OCI-LY1 (cell line): ENCODE measurements at regions not wholly inside any gene's neighbourhood (a gene's known extent, or its start where the extent isn't known, plus 50 kb on each side); places are given as distances from the start of the nearest gene placed in this dataset.

Experiments
- H2AFZ ChIP-seq: fragments of 200-600 bp; sonication (generic), shearing (Covaris generic); 2 replicates; pipeline ENCODE4 v1.6.0; 2014; ENCODE audit warnings: antibody characterized with exemption, mild to moderate bottlenecking, low read length
- H3F3A ChIP-seq: fragments of 200-600 bp; sonication (generic), shearing (Covaris generic); 2 replicates; pipeline ENCODE4 v1.6.0; 2014; ENCODE audit warnings: mild to moderate bottlenecking, antibody characterized with exemption, low read length, moderate library complexity; ENCODE audit not compliant: insufficient read depth
- H3K27ac ChIP-seq: fragments of 200-600 bp; sonication (generic); 2 replicates; pipeline ENCODE4 v1.5.1; 2014; ENCODE audit warnings: low read length, mixed run types, mild to moderate bottlenecking, low read depth; ENCODE audit not compliant: poor library complexity, severe bottlenecking
- H3K27me3 ChIP-seq: fragments of 200-600 bp; sonication (generic); 2 replicates; pipeline ENCODE4 v1.6.0; 2014; ENCODE audit warnings: antibody characterized with exemption, mild to moderate bottlenecking, low read length, moderate library complexity; ENCODE audit not compliant: insufficient read depth
- H3K36me3 ChIP-seq: fragments of 200-600 bp; sonication (generic); 2 replicates; pipeline ENCODE4 v1.6.1; 2014; ENCODE audit warnings: mild to moderate bottlenecking, antibody characterized with exemption, low read length, moderate library complexity, mixed read lengths; ENCODE audit not compliant: insufficient read depth
- H3K4me1 ChIP-seq: fragments of 200-600 bp; sonication (generic); 2 replicates; pipeline ENCODE4 v1.5.1; 2014; ENCODE audit warnings: mild to moderate bottlenecking, low read length, moderate library complexity; ENCODE audit not compliant: insufficient read depth, severe bottlenecking
- H3K4me2 ChIP-seq: fragments of 200-600 bp; sonication (generic), shearing (Covaris generic); 2 replicates; pipeline ENCODE4 v1.6.1; 2014; ENCODE audit warnings: low read length
- H3K4me3 ChIP-seq: fragments of 200-600 bp; sonication (generic); 2 replicates; pipeline ENCODE4 v1.5.1; 2014; ENCODE audit warnings: low read length, low read depth, mild to moderate bottlenecking, mixed read lengths; ENCODE audit not compliant: poor library complexity, severe bottlenecking
- H3K79me2 ChIP-seq: fragments of 200-600 bp; shearing (Covaris generic); 2 replicates; pipeline ENCODE4 v1.6.1; 2016; ENCODE audit warnings: mixed run types, low read length, mixed read lengths; ENCODE audit not compliant: insufficient read depth
- H3K9ac ChIP-seq: fragments of 200-600 bp; sonication (generic), shearing (Covaris generic); 2 replicates; pipeline ENCODE4 v1.6.1; 2014; ENCODE audit warnings: mild to moderate bottlenecking, low read length, mixed read lengths
- H3K9me2 ChIP-seq: fragments of 200-600 bp; sonication (generic), shearing (Covaris generic); 2 replicates; pipeline ENCODE4 v1.6.1; 2014; ENCODE audit warnings: low read depth, mild to moderate bottlenecking, low read length, mixed read lengths
- H3K9me3 ChIP-seq: fragments of 200-600 bp; shearing (Covaris generic); 2 replicates; pipeline ENCODE4 v1.6.1; 2014; ENCODE audit warnings: low read length, mixed read lengths
- H4K20me1 ChIP-seq: fragments of 200-600 bp; sonication (generic), shearing (Covaris generic); 2 replicates; pipeline ENCODE4 v1.6.0; 2016; ENCODE audit warnings: mild to moderate bottlenecking, low read length; ENCODE audit not compliant: insufficient read depth
- EZH2 ChIP-seq: fragments of 200-600 bp; sonication (generic), shearing (Covaris generic); IDR thresholded peaks from 2 replicates; pipeline ENCODE4 v1.8.0; 2017; ENCODE audit warnings: borderline replicate concordance, mixed run types, mild to moderate bottlenecking, antibody characterized with exemption, low read length, moderate library complexity, mixed read lengths
- TF ChIP-seq, protein P1 (sequence below): fragments of 200-600 bp; sonication (generic), shearing (Covaris generic); IDR thresholded peaks from 2 replicates; pipeline ENCODE4 v1.5.1; 2017; ENCODE audit warnings: mild to moderate bottlenecking, antibody characterized with exemption, low read length, moderate library complexity, mixed read lengths

DNA sequence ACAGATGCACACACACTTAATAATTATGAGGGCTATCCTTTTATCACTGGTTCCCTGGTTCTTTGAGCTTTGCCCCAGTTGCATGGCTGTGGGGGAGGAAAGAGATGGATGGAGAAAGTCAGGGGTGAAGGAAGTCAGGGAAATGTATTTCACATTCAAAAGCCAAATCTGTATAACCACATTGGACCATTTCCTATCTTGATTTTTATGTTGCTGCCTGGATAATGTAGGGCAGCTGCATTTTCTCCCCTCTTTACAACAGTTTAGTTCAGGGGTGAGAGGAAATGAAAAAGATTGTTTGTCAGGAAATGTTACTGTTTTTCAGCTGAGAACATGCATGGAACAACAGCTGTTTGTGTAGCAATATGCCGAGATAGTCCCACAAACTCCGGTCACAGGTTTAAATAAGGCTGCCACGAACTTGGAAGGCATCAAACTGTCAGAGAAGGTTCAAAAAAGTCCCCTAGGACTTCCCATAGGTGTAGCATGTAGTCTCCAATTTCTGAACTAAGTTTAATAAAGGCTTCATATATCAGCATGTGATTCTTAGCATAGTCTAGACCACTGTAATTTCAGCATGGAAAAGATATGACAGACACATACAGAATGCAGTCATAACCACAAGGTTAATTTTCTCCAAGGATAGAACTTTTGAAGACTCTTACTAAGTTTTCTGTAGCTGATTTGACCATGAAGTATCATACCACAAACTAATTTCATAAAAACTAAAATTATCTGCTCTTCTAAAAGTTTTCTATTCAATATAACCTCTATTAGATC, 82.1 kb upstream of the COL21A1 start:
- Histone ChIP-seq H3K4me1 (no peaks in the 10 kb centered on the region), H3K9ac (no peak overlapping the region), H2AFZ (no peak overlapping the region), H3K27me3 (no peaks in the 10 kb centered on the region), H3K9me3 (no peaks in the 10 kb centered on the region), H3K79me2 (no peaks in the 10 kb centered on the region), H3K36me3 (no peaks in the 10 kb centered on the region), H3K9me2 (no peaks in the 10 kb centered on the region), H4K20me1 (no peaks in the 10 kb centered on the region), H3F3A (no peaks in the 10 kb centered on the region), H3K4me2 (no peak overlapping the region), H3K27ac (no peak overlapping the region), H3K4me3 (no peak overlapping the region)
- TF ChIP-seq, protein P1, sequence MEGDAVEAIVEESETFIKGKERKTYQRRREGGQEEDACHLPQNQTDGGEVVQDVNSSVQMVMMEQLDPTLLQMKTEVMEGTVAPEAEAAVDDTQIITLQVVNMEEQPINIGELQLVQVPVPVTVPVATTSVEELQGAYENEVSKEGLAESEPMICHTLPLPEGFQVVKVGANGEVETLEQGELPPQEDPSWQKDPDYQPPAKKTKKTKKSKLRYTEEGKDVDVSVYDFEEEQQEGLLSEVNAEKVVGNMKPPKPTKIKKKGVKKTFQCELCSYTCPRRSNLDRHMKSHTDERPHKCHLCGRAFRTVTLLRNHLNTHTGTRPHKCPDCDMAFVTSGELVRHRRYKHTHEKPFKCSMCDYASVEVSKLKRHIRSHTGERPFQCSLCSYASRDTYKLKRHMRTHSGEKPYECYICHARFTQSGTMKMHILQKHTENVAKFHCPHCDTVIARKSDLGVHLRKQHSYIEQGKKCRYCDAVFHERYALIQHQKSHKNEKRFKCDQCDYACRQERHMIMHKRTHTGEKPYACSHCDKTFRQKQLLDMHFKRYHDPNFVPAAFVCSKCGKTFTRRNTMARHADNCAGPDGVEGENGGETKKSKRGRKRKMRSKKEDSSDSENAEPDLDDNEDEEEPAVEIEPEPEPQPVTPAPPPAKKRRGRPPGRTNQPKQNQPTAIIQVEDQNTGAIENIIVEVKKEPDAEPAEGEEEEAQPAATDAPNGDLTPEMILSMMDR, result no peak
- TF ChIP-seq EZH2, result no peak

DNA sequence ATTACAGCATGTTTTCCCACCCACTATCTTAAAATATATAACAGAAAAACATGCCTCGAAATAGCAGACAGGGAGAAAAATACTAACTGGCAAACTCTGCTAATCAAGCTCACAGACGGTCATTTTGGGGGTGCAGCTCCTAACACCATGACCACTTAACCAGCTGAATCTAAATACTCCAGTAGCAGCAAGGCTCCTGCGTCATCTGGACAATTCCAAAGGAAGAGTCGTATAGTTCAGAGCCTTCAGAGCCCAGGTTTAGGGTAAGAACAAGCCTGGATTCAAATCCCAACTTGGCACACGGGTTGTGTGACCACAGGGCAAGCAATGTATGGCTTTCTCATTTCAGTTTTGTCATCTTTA, 81.3 kb upstream of the COL21A1 start:
- no peak overlapping the region for H2AFZ ChIP-seq

DNA sequence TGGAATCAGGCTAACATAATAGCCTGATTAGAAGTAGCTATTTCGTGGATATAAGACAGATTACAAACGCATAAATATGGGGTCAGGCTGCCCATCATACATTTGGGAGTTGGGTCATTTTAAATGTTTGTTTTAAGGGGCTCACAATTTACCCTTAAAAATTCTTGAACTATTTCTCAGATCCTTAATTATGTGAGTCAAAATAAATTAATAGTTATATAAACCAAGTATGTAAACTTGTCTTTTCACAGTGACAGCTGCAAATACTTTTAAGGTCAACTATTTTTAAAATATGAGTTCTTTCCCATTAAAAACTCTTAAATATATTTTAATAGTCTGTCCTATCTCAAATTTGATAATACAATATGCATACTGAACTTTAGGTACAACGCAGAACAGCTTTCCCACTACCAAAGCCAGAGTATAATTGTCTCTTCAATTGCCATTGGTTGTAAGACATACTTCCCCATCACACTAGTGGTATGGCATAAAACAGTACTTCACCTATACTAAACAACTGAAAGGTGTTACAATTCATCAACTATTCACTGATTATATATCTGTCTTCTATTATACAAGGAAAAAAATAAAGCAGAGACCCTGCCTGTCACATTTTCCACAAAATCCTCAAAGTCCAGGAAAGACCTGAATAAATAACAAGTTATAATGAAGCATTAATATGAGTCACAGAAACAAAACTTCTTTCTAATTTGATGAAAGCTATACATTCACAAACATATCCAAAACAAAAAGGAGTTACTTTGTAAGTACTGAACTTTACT, 80.8 kb upstream of the COL21A1 start:
- H3K9me3 ChIP-seq, result no peaks in the 10 kb centered on the region
- H3K27ac ChIP-seq, result no peak overlapping the region
- TF ChIP-seq EZH2, result no peak
- H3K9ac ChIP-seq, result no peak overlapping the region
- H3K4me2 ChIP-seq, result no peak overlapping the region
- H3K4me1 ChIP-seq, result no peaks in the 10 kb centered on the region
- H3K36me3 ChIP-seq, result no peaks in the 10 kb centered on the region
- H3K79me2 ChIP-seq, result no peaks in the 10 kb centered on the region
- no peaks in the 10 kb centered on the region for H3K27me3 ChIP-seq
- H2AFZ ChIP-seq, result no peak overlapping the region
- no peaks in the 10 kb centered on the region for H3K9me2 ChIP-seq
- H3F3A ChIP-seq, result no peaks in the 10 kb centered on the region
- H4K20me1 ChIP-seq, result no peaks in the 10 kb centered on the region
- H3K4me3 ChIP-seq, result no peak overlapping the region

More for the DNA sequence above, 81.3 kb upstream of the COL21A1 start:
- Histone ChIP-seq H3K4me2 (no peak overlapping the region), H3K36me3 (no peaks in the 10 kb centered on the region), H3K9me3 (no peaks in the 10 kb centered on the region), H4K20me1 (no peaks in the 10 kb centered on the region), H3K79me2 (no peaks in the 10 kb centered on the region), H3K9me2 (no peaks in the 10 kb centered on the region), H3K4me3 (no peak overlapping the region), H3K4me1 (no peaks in the 10 kb centered on the region), H3K27me3 (no peaks in the 10 kb centered on the region), H3K27ac (no peak overlapping the region), H3K9ac (no peak overlapping the region), H3F3A (no peaks in the 10 kb centered on the region)
- no peak for TF ChIP-seq EZH2
- TF ChIP-seq, protein P1, result no peak
